ENCODE measurements at regions not wholly inside any gene's neighbourhood (a gene's known extent, or its start where the extent isn't known, plus 50 kb on each side); places are given as distances from the start of the nearest gene placed in this dataset.

- TF ChIP-seq, protein P1, sequence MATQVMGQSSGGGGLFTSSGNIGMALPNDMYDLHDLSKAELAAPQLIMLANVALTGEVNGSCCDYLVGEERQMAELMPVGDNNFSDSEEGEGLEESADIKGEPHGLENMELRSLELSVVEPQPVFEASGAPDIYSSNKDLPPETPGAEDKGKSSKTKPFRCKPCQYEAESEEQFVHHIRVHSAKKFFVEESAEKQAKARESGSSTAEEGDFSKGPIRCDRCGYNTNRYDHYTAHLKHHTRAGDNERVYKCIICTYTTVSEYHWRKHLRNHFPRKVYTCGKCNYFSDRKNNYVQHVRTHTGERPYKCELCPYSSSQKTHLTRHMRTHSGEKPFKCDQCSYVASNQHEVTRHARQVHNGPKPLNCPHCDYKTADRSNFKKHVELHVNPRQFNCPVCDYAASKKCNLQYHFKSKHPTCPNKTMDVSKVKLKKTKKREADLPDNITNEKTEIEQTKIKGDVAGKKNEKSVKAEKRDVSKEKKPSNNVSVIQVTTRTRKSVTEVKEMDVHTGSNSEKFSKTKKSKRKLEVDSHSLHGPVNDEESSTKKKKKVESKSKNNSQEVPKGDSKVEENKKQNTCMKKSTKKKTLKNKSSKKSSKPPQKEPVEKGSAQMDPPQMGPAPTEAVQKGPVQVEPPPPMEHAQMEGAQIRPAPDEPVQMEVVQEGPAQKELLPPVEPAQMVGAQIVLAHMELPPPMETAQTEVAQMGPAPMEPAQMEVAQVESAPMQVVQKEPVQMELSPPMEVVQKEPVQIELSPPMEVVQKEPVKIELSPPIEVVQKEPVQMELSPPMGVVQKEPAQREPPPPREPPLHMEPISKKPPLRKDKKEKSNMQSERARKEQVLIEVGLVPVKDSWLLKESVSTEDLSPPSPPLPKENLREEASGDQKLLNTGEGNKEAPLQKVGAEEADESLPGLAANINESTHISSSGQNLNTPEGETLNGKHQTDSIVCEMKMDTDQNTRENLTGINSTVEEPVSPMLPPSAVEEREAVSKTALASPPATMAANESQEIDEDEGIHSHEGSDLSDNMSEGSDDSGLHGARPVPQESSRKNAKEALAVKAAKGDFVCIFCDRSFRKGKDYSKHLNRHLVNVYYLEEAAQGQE (tag by site-specific recombination; IDR thresholded peaks at IDR 0.05) = no peak
- no peak for TF ChIP-seq ZNF610 (tag by site-specific recombination; IDR thresholded peaks at IDR 0.05; ENCODE audit: borderline replicate concordance)
These were observed 499.1 kb downstream of the ACTR3B start (continued) for GRCh38 chr7:153258686-153259085.

DNA sequence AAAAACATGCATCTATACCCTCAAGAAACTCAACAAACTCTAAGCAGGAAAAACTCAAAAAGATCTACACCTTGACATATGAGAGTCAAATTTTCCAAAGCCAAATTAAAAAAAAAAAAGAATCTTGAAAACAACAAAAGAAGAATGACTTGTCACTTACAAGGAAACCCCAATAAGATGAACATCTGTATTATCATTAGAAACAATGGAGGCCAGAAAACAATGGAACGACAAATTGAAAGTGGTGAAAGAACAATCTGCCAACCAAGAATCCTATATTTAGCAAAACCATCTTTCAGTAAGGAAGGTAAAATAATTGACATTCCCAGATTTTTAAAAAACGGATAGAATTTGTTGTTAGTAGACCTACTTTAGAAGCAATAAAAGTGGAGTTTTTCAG, 516.8 kb downstream of the ACTR3B start:
- POLR2A ChIA-PET = no interaction called here
- CTCF ChIA-PET = no interaction called here
- Histone ChIP-seq H3K27ac (ENCODE audit: extremely low read depth, low read depth, low read length) (no peak overlapping the region), H3K4me1 (ENCODE audit: control insufficient read depth, insufficient read depth, low read length) (no peaks in the 10 kb centered on the region), H3K9me3 (ENCODE audit: control insufficient read depth, insufficient read depth, low read depth, low read length) (no peaks in the 10 kb centered on the region), H3K4me3 (ENCODE audit: low read depth, low read length) (no peak overlapping the region), H3K36me3 (ENCODE audit: control insufficient read depth in 2 of 2, insufficient read depth in 1 of 2, low read length in 2 of 2) (no peaks in the 10 kb centered on the region)
- no peak for TF ChIP-seq HOXD13 (CRISPR knock-in tag; IDR thresholded peaks at IDR 0.05; ENCODE audit: borderline replicate concordance)

DNA sequence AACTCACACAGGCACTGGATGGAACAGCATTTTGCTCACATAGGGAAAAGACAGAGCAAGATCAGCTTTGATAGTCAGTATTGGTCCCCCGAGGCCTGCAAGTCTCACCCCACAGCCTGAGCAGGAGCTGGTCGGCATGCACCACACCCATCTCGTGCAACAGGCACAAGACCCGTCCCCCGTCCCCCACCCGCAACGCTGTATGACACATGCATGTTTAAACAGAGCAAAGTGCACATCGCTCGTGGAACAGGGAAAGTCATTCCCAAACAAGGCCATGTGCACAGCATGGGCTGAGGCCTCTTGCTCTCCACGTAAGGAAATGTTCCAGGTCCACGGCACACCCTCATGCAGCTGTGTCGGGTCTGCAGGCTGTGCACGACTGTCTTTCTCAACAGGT, 527.2 kb downstream of the ACTR3B start:
- no peak for TF ChIP-seq ZNF621 (tag by site-specific recombination; IDR thresholded peaks at IDR 0.05)
- no peaks in the 10 kb centered on the region for H3K36me3 ChIP-seq (ENCODE audit: control insufficient read depth in 2 of 2, insufficient read depth in 1 of 2, low read length in 2 of 2)
- no peak overlapping the region for H3K4me3 ChIP-seq (ENCODE audit: low read depth, low read length)
- CTCF ChIA-PET = no interaction called here
- H3K9me3 ChIP-seq (ENCODE audit: control insufficient read depth, insufficient read depth, low read depth, low read length) = no peaks in the 10 kb centered on the region
- no peak overlapping the region for H3K27ac ChIP-seq (ENCODE audit: extremely low read depth, low read depth, low read length)
- POLR2A ChIA-PET = no interaction called here
- no peaks in the 10 kb centered on the region for H3K4me1 ChIP-seq (ENCODE audit: control insufficient read depth, insufficient read depth, low read length)

GRCh38 chr7:153290066-153290465, 530.5 kb downstream of the ACTR3B start:
- ChIA-PET CTCF (no interaction called here), POLR2A (no interaction called here)
- no peak overlapping the region for H3K4me3 ChIP-seq (ENCODE audit: low read depth, low read length)
- H3K27ac ChIP-seq (ENCODE audit: extremely low read depth, low read depth, low read length) = no peak overlapping the region
- TF ChIP-seq ZNF544 (tag by site-specific recombination; IDR thresholded peaks at IDR 0.05) = no peak
- no peak for TF ChIP-seq ZNF473 (tag by site-specific recombination; IDR thresholded peaks at IDR 0.05)
- no peak for TF ChIP-seq ZNF660 (tag by site-specific recombination; IDR thresholded peaks at IDR 0.05)
- TF ChIP-seq ZNF280C (tag by site-specific recombination; IDR thresholded peaks at IDR 0.05) = no peak
- TF ChIP-seq, protein P2, sequence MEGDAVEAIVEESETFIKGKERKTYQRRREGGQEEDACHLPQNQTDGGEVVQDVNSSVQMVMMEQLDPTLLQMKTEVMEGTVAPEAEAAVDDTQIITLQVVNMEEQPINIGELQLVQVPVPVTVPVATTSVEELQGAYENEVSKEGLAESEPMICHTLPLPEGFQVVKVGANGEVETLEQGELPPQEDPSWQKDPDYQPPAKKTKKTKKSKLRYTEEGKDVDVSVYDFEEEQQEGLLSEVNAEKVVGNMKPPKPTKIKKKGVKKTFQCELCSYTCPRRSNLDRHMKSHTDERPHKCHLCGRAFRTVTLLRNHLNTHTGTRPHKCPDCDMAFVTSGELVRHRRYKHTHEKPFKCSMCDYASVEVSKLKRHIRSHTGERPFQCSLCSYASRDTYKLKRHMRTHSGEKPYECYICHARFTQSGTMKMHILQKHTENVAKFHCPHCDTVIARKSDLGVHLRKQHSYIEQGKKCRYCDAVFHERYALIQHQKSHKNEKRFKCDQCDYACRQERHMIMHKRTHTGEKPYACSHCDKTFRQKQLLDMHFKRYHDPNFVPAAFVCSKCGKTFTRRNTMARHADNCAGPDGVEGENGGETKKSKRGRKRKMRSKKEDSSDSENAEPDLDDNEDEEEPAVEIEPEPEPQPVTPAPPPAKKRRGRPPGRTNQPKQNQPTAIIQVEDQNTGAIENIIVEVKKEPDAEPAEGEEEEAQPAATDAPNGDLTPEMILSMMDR (tag by site-specific recombination; IDR thresholded peaks at IDR 0.05) = no peak
- TF ChIP-seq ZNF558 (tag by site-specific recombination; IDR thresholded peaks at IDR 0.05) = no peak
- no peak for TF ChIP-seq ZNF423 (tag by site-specific recombination; IDR thresholded peaks at IDR 0.05)
- no peak for TF ChIP-seq TRIM28 (IDR thresholded peaks at IDR 0.05; ENCODE audit: borderline replicate concordance, low read length)
- no peak for TF ChIP-seq ZNF561 (tag by site-specific recombination; IDR thresholded peaks at IDR 0.05; ENCODE audit: borderline replicate concordance)
- TF ChIP-seq ZNF560 (tag by site-specific recombination; IDR thresholded peaks at IDR 0.05; ENCODE audit: borderline replicate concordance) = no peak
- TF ChIP-seq ZNF138 (tag by site-specific recombination; IDR thresholded peaks at IDR 0.05; ENCODE audit: borderline replicate concordance) = no peak
- no peaks in the 10 kb centered on the region for H3K4me1 ChIP-seq (ENCODE audit: control insufficient read depth, insufficient read depth, low read length)
- H3K9me3 ChIP-seq (ENCODE audit: control insufficient read depth, insufficient read depth, low read depth, low read length) = no peaks in the 10 kb centered on the region
- H3K36me3 ChIP-seq (ENCODE audit: control insufficient read depth in 2 of 2, insufficient read depth in 1 of 2, low read length in 2 of 2) = no peaks in the 10 kb centered on the region
